CD4-positive, alpha-beta T cell treated with Interleukin-4 for 1 hour (primary cell): ENCODE measurements at regions not wholly inside any gene's neighbourhood (a gene's known extent, or its start where the extent isn't known, plus 50 kb on each side); places are given as distances from the start of the nearest gene placed in this dataset.

Experiments used
- DNase-seq, 2 donors: peaks; one replicate each; pipeline ENCODE4 v3.0.0-alpha.2; 2020 to 2022

DNA sequence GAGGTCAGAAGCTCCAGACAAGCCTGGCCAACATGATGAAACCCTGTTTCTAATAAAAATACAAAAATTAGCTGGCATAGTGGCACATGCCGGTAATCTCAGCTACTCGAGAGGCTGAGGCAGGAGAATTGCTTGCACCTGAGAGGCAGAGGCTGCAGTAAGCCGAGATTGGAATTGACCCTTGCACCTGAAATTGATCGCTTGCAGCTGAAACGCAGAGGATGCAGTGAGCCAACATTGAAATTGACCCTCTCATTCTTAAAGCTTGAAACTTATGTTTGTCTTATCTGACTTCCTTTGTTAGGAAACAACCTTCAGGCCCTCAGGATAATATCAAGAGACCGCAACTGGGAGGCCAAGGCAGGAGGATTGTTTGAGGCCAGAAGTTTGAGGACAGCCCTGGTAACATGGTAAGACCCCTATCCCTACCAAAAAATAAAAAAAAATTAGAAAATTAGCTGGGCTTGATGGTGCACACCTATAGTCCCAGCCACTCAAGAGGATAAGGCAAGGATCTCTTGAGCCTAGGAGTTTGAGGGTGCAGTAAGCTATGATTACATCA is 376.6 kb upstream of the XYLT1 start:
- DNase-seq: no peak

DNA sequence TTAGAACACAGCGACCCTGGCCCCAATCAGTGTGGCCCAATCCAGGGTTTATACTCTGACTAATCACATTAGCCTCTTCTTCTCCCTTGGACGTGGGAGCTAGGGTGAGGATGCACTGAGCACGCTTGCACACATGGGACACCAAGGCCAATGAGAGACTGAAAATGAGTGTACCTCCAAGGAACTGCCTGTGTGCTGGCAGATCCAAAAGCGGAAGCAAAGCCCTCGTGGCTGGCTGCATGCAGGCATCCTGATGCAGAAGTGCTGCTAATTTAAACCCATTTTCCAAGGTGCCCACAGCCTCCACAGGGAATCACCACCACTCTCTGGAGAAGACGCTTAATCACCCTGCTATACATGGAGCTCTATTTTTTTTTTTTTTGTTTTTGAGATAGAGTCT is 375.3 kb upstream of the XYLT1 start:
- DNase-seq: no peak

GRCh38 chr16:17845031-17845430 is 374.3 kb upstream of the XYLT1 start:
- DNase-seq: no peak

- no peak for DNase-seq
Observed at GRCh38 chr16:17843905-17844304, 373.1 kb upstream of the XYLT1 start.

DNA sequence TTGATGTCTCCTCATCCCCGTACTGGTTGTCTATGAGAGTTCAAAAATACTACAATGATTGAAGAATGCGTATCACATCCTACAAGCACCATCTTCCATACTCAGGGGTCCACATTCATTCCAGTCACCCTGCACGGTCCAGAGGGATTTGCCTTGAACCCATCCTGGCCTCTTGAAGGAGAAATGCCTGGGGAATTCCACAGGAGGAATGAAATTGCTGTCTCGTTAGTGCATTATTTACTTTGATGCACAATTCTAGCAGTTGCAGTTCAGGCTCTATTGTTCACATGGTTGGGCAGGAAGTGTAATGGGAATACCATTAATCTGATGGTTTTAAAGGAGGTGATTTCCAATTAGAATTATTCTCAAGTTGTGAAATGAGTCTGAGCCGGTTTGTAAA is 369.1 kb upstream of the XYLT1 start:
- no peak for DNase-seq

DNA sequence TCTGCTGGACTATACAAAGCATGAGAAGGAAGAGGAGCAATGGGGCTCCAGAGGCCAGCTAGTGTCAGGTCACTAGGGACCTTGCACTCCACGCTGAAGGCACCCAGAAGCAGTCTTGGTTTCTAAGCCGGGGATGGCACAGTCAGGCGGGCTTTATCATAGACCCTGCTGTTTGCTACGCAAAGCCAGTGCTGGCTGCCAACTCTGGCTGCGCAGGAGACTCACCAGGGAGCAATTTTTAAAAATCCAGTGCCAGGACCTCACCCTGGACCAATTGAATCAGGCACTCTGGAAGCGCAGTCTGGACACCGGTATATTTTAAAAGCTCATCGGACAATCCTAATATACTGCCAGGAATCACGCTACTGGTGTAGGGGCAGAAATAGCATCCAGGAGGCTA is 368.5 kb upstream of the XYLT1 start:
- no peak for DNase-seq

GRCh38 chr16:17836868-17837602 is 366.3 kb upstream of the XYLT1 start:
- no peak for DNase-seq

- no peak for DNase-seq
Observed at GRCh38 chr16:17835118-17835876, 364.5 kb upstream of the XYLT1 start.

- DNase-seq: no peak
Observed at GRCh38 chr16:17832738-17833137, 362.0 kb upstream of the XYLT1 start.

- DNase-seq: no peak
Observed at GRCh38 chr16:17831330-17831729, 360.6 kb upstream of the XYLT1 start.

DNA sequence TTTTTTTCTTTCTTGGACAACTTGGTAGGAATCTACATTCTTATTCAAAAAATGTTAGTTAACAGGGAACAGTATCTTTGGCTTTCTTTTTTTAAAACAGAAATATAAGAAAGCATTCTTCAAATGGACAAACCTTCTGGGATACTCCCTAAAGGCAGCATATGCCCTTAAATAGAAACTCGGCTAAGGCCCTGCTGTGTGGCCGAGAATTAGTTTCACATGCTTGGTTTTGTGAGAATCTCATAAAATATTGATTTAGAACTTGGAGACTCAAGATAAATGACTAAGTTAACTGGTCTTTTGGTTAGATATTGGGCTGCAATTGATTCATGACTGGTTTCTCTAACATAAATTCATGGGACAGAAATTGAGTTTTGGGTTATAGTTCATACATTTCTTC is 359.9 kb upstream of the XYLT1 start:
- no peak for DNase-seq

- DNase-seq: no peak
Observed at GRCh38 chr16:17829811-17830210, 359.1 kb upstream of the XYLT1 start.

- DNase-seq: no peak
Observed at GRCh38 chr16:17828012-17828411, 357.3 kb upstream of the XYLT1 start.

DNA sequence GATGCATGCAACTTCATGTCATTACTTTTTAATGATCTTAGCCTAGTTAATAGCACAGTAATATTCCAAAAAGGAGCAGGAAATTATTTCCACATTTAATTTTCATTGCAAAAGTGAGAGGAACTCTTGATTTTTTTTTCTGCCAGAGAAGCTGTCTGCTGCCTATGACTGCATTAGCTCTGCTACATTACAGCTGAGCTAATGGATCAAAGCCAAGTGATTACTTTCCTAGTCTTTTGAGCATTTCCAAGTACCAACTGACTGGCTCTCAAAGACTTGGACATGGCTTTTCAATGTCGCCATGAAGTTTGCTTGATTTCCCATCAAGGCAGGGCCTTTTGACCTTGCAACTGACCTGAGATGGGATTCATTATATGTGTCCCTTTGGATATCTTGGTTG is 356.6 kb upstream of the XYLT1 start:
- no peak for DNase-seq

DNA sequence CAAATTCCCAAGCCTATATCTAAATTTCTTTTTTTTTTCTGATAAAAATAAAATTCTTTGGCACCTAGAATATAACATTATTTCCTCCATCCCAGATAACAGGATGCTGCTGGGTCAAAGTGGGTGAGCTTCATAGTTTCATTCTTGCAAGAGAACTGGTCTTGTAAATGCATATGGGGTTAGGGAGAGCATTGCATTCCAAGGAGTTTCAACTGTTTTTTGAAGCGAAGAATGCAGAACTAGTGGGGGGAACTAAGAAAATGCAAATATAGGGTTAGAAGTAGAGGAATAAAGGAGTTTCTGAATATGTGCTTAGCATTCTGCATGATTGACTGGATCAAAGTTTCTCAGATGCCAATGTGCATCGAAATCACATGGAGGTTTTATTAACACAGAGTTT is 347.2 kb upstream of the XYLT1 start:
- DNase-seq: no peak

- no peak for DNase-seq
Observed at GRCh38 chr16:17817260-17817659, 346.5 kb upstream of the XYLT1 start.

GRCh38 chr16:17812771-17813170 is 342.0 kb upstream of the XYLT1 start:
- DNase-seq: no peak

DNA sequence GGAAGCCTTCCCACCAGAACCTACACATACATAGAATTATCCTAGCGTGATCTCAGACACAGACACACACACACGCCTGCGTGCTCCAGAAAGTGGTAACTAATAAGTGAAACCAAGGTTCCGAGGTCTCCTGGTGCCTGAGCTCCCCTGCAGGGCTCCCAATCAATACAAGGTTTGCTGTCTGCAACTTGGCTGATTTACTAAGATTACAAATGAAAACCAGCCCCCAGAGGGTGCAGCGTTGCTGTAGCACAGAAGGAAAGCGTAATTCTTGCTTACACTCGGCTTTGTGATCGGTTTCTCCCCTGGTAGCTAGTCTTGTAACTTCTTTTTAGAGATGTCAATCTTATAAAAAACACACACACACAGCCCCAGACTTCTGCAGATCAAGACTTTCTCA is 334.1 kb upstream of the XYLT1 start:
- no peak for DNase-seq

DNA sequence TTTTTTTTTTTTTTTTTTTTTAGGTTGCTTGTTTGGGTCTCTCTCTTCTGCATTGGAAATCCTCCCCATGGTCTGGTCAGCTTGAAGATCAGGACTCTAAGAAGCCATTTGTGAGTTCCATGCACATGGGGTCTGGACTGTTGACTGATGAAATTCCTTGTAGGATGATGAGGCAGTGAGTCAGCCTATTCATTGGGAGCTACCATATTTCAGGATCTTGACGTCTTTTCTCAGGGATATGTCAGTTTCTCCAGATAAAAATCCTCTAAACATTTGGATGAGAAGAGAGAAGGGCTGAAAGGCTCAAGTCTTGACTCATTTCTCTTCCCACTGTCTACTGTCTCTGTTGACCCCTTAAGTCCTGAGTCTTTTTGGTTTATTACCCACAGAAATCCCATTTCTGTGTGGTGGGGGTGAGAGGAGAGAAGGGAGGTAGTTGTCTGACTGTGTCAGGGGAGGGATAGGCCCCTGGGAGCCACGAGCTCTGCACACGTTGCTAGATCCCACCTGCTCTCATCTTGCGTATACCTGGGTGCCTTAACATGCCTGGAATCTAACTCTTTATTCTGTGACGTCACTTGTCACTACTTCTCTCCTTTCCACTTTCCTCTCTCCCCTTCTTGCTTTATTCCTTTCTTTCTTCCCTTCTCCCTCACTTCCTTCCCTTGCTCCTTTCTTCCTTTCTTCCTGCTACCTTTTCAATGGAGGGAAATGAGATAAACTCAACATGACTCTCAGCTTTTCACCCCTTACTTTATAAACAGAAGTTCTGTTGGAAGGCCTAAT is 333.1 kb upstream of the XYLT1 start:
- no peak for DNase-seq

GRCh38 chr16:17802571-17802970 is 331.8 kb upstream of the XYLT1 start:
- no peak for DNase-seq

DNA sequence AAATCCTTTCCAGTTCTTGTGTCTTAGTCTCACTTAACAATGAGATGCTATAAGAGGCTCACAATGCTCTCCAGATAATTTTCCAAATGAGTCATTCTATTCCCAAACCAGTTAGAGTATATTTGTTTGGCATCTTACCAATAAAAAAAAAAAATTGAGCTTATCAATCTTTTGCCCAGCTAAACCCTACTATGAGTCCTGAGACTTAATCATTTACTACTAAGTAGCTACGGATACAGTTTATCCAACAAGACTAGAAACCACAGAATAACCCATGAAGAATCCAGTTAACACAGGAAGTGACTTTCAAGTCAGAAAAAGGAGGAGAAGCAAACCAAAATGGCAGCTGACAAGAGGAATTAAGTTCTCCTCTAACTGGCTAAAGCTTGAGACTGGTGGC is 330.3 kb upstream of the XYLT1 start:
- no peak for DNase-seq

DNA sequence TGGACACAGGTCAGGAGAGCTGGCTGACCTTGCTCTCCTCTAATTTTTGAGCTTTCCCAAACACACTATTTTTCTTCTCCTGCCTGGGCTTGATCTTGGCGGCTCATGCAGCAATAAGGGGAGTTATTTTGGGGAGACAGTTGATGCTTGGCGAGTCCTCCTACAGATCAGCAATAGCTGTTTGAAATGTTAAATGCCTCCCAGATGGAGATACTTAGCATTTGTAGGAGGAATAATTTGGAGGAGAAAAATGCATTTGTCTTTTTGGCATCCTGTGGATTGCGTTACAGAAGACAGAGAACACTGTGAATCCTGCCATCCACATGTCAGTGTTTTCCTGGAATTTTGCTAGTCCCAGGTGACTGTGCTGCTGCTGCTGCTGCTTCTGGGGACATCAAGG is 328.0 kb upstream of the XYLT1 start:
- DNase-seq: no peak

DNA sequence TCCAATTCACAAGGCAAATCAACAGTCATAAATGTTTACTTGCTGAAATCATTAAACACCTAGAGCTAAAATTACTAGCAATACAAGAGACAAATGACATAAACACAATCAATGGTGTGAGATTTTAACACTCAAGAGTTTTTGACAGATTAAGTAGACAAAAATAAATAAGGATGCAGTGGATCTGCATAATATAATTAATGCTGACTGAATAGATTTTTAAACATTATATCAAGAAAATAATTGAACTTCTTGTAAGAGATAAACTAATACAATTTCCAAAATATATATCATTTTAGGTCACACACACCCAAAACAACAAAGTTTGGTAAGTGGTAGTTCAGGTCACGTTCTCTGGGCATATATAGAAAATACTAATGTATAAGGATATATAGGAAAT is 322.6 kb upstream of the XYLT1 start:
- no peak for DNase-seq

DNA sequence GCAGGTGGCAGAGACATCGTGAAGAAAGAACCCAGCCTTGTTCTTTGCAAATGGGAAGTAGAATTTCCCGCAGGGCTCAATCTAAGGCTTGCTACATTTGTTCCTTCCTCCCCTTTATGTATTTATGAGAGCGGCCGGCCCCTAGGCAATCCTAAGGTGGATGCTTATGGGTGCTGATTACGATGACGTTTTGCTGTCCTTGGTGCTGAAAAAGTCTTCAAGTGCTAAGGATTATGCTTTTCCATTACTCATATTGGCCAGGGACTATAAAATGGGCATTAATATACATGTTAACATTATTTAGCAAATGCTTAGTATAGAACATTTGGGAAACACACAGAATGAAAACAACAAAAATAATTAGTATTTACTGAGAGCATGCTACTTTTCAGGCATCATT is 313.3 kb upstream of the XYLT1 start:
- no peak for DNase-seq
